SIG-M5 treated with dmso at 0.1 percent for 504 hours (cell line): ENCODE measurements at regions not wholly inside any gene's neighbourhood (a gene's known extent, or its start where the extent isn't known, plus 50 kb on each side); places are given as distances from the start of the nearest gene placed in this dataset.
A peak's percentile ranks its signal among the peaks of the same experiment; 100 is the strongest.

Source experiments
- DNase-seq: peaks from one replicate; lab custom pipeline; 2025; ENCODE audit not compliant: unreplicated experiment; lab: John Stamatoyannopoulos, UW

DNA sequence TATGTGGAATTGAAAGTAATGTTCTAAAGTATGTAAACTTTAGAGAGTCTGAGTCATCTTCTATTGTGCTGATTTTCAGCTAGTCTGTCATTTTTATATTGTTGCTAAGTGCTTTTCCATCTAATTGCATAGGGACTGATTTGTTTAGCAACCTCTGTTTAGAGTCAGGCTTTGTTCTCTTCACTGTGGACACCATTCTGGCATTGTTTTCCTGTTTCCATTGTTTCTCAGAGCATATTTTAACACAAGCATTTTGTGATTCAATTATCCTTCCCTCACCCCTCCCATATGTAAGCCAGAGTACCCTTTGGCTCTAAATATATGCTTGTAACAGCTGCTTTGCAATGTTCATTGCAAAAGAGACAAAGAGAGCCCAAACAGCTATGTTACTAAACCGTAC is 748.4 kb upstream of the PHF14 start:
- peak; percentile 7 for DNase-seq

DNA sequence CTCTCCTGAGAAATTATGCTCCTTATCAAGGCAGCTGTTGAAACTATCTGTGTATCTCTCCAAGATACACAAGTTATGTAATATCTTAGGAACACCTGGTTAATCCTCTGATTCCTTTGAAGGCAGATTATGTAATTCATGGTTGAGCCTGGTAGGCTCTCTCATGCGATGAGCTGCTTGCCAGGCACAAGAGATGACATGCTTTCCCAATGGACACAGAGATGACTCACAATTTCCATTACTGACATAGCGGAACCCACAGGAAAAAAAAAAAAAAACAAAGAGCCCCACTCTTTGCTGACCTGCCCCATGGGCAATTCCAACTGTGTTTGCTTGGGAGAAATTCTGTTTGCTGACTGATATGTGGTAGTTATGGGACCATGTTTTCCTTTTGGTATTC is 736.4 kb upstream of the PHF14 start:
- DNase-seq: no peak

DNA sequence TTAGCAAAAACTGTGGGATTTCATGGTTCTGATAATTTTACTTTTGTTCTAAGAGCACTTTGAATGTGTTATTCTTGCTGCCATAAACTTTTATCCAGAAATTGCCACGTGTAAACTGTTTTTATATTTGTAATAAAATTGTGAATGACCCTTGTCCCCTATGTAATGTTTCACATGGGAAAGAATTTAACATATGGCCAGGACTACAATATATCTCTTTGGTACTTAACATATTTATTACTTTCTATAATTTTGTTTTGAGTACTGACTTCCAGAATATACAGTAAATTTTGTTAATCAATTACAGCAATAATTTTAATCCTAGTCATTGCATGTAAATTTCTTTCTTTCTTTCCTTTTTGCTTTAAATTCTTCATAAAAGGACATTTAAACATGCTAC is 735.0 kb upstream of the PHF14 start:
- no peak for DNase-seq

DNA sequence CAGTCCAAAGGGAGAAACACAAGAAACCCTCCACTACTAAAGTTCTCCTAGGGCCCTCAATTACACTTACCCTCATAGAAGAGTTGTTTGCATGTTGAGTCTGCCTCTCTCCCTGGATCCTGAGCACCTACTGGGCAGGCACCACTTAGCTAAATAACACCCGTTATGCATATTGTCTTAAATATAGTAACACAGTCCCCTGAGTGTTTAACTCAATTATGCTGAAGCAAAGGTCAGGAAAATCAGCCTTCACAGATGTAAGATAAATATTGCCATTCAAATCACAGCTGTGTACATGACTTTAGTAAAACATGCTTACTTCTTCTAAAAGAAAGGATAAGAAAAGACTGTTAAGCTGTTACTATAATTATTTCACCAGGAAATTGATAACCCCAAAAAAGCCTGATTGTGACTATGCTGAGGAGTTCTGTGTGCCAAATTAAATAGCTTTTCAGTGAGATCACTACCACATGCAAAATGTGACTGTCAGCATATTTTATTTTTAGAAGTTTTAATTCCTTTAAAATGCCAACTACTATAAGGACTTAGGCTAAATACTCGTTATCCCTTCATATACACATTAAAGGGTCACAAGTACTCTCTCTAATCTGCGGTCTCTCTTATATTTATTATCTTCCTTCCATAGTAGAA is 733.9 kb upstream of the PHF14 start:
- no peak for DNase-seq

DNA sequence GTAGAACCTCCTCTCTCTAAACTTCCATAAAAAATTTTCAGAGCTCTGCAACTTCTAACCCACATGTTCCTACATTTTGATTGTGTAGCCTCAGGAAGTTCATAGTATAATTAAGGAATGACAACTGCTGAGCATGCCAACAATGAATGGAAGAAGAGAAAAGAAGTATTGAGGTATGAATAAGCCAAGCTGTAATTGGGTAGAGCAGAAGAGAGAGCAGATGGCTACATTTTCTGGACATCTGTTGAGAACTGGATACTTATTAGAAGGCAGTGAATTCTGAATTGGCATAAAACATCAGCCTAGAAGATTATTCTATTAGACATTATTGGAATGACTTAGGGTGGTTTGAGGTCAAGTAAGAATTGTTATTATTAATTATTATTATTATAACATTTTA is 728.3 kb upstream of the PHF14 start:
- no peak for DNase-seq

DNA sequence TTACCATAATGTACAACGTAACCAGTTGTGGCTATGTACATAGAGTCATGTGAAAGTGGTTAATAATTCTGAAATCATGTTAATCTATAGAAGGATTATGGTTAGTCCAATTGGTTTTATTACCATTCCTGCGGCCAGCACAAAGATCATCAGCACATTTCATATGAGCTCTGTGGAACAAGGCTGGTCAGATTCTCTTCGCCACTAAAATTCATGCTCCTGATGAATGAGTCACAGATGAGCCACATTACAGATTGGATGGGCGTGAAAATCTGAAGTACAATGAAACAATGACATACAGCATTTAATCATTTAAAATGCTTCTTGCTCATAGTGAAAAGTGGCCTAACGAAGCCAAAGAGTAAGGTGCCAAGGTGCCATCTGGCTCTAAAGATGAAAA is 716.2 kb upstream of the PHF14 start:
- no peak for DNase-seq

DNA sequence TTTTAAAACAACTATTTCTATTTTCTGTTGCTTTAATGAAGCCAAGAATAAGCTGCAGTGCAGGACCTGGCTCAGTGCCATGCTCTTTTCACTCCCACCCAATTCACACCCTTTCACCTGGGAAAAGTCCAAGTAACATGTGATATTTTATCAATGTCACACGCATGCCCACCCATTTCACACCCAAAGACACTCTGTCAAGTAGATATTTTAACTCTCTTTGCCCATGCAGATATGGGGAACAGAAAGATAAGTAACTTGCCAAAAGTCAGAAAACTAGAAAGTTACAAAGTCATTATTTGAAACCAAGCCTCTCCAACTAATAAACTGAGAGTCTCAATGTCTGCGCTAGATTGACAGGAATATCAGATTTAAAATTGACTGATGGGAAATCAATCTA is 706.7 kb upstream of the PHF14 start:
- DNase-seq: no peak

DNA sequence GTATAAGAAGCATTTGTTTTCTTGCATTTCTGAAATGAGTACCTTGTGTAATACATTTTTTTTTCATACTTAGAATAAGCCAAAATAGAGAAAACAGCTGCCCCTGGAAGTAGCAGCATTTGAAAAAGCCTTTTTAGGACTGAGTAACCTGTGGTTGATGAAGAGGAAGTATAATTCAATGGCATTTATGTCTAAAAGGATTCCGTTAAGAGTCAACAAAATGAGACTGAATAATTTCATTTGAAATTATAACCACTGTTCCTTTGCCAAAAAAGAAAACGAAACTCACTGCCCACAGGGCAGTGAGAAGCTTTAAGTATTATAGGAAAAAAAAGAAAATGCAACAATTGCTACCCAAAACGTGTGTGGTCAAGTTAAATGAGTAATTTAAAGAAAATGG is 705.6 kb upstream of the PHF14 start:
- DNase-seq: no peak

DNA sequence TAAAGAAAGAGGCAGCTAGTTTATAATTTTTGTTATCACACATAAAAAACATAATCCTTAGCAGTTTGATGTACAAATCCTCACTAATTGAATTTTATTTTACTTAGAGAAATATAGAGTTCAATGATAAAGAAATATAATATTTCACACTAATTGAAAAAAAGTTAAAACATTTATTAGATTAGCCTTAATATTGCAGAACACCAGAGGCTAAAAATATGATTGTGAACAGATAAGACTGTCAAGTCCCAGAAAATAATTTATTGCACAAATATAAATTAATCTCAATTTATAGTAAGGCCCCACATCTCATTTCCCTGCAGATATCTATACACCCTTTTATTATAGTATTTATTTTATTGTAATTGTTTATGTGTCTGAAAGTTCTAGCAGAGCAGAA is 690.8 kb upstream of the PHF14 start:
- DNase-seq: no peak

DNA sequence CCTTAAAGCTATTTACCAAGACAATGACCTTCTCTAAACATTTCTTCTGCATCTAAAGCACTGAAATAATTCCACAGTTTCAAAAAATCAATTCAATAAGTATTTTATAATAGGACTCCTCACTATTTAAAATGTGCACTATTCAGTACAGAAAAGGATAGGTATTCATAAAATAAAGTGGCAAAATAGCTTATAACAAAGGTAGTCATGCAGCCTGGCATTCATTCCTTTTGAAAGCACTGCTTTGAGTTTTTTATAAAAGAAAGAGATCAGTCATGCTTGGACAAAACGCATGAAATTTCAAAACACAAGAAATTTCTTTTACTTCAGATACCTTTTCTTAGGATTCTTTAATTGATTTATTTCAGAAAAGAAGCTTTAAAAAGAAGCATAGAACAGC is 689.7 kb upstream of the PHF14 start:
- DNase-seq: no peak

DNA sequence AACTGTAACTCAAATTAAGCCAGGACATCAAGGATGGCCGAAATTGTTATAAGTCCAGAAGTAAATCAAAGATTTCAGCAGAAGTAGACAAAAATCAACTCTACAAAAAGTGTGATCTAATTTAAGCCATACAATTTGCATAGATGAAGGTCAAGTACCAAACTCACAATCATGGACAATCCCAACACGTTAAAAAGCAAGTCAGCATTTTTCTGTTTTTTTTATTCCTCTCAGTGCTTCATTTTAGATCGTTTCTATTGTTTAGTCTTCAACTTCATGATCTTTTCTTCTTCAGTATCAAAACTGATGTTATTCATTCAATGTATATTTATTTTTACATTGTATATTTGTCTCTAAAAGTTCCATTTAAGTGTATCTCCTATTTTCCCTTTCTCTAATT is 674.3 kb upstream of the PHF14 start:
- DNase-seq: no peak

DNA sequence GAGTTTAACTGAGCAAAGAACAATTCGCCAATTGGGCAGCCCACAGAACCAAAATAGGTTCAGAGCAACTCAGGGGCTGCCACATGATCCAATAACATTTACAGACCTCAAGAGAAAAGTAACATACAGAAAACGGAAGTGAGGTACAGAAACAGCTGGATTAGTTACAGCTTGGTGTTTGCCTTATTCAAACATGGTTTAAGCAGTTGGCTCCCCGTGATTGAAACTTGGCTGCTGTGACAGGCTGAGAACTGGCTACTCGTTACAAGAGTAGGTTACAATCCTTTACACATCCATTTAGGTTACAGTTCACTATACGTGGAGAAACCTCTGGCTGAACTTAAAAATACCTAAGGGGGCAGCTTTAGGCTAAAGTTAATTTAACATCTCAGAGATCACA is 673.1 kb upstream of the PHF14 start:
- no peak for DNase-seq

DNA sequence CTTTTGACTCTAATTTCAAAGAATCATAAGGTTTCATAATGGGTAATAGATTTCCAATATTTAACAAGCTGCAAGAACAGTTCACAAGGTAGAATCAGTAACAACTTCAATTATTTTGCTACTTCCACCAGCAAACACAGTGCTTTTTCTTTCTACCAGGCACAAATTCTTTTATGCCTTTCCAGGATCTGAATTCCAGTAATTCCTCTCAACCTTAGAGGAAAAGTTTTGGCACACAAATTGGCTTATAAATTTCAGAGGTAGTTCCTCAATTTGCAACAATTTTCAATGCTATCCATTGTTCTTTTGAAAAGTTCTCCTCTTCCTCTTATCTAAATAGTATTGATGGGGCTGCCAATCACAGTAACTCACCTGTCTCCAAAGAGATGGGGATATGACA is 665.4 kb upstream of the PHF14 start:
- no peak for DNase-seq

DNA sequence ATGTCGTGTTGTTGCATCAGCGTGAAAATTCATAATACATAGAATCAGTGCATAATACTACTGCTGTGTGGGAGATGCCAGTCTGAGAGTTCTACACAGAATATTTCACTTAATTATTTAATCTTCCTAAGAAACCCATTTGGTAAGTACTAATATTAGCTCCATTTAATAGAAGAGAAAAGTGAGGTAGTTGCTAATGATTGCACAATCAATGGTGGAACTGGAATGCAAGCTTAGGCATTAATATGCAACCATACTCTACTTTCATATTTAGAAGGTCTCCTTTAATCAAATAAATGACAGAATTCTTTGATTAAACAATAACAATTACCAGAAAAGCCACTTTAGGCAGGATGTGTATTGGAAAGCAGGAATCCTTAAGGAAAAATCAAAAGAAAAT is 660.7 kb upstream of the PHF14 start:
- DNase-seq: no peak

DNA sequence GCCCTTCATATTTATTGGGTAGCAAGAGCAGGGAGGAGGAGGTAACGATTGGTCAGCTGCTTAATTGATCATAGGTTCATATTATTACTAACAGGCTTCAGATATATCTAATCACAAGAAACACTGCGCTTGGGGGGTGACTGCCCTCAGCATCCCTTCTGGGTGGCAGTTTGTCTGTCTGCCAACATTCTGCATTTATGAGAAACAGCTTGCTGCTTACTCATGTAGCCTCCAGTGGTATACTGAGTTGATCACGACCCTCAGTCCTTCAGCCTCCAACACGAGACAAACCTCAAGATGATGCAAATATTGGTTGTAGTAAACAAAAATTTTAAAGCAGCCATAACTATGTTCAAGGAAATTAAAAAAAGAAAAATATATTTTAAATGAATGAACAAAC is 657.8 kb upstream of the PHF14 start:
- no peak for DNase-seq

DNA sequence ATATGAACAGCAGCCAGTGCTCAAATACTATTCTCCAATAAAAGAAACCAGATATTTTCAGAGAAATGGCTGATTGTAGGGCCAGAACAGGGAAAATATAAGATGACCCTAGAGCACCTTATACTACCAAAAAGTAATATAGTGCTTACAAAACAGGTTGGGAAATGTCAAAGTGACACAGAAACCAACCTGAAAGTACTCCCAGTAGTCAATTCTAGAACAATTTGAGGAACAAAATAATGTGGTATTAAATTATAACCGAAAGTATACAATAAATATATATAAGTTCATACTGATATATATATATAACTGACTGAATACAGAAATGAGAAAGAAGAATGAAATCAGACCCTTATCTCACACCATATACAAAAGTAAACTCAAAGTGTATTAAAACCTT is 657.2 kb upstream of the PHF14 start:
- no peak for DNase-seq

DNA sequence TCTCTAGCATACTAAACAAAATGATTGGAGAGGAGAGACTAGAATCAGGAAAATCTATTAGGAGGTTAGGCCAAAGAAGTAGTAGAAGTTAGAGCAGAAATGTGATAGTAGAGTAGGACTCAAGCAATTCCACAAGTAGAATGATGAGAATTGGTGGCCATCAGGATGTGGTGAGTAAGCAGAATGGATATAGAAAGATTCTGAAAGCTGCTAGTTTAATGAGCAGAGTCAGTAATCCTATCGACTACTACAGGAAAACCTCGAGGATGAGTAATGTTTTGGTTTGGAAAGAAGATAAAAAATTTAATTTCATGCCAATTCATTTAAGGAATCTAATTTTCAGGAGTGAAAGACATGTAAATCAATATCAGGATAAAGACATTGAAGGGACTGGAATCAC is 648.3 kb upstream of the PHF14 start:
- DNase-seq: no peak

DNA sequence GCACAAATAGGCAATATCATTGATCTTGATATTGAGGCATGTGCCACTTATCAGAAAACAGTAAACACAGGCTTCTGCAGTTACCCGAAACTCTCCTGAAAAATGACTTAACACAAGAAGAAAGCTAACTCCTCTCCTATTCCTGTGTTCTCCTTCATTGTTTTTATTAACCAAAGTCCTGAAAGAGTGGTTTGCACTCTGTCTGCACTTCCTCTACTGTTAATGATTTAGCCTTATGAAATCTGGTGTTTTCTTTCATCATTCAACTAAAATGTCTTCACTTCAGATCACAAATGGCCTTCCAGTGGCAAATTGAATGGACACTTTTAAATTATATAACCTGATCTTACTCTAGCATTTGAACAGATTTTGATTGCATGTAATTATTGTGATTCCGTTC is 630.6 kb upstream of the PHF14 start:
- DNase-seq: no peak

DNA sequence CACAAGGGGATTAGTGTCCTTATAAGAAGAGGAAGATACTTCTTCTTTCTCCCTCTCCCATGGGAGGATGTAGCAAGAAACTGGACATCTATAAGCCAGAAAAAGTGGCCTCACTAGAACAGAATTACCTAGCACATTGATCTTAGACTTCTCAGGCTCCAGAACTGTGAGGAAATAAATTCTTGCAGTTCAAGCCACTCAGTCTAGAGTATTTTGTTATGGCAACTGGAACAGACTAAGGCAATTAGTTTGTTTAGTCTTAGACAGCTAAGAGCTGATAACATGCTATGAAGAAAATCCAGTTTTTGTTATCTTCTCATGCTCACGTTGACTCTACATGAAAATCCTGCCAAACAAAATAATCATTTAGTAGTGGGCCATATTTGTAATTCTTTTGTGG is 627.6 kb upstream of the PHF14 start:
- DNase-seq: no peak

DNA sequence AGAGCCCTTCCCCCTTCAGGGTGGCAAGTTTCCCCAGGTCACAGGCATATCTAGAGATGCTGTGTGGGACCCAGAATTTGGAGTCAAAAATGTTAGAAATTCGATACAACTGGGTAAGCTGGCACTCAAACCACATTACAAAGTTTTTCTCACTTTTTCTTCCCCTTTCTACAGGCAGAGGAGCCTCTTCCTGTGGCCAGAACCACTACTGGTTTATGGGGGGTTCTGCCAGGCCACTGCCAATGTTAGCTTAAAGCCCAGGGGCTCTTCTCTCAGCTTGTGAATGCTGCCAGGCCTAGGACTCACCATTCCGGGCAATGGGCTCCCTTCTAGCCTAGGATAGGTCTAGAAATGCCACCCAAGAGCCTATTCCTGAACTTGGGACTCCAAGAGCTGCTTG is 617.9 kb upstream of the PHF14 start:
- DNase-seq: no peak

DNA sequence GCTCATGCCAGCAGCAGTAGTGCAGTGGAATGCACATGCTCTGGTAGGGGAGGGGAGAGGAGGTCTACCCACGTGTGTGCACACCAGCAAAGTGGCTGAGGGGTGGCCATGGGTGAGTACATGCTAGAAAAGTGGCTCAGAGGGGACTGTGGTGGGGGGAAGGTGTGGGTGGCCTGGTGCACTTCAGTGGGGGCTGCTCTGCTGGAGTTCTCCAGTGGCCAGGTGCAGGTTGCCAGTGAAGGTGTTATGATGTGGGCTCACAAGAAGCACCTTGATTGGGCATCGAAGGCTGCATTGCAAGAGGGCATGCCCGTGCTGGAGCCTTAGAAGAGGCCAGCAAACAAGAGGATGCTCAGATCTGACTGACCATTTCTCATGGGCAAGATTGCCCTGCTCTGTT is 613.6 kb upstream of the PHF14 start:
- DNase-seq: no peak

DNA sequence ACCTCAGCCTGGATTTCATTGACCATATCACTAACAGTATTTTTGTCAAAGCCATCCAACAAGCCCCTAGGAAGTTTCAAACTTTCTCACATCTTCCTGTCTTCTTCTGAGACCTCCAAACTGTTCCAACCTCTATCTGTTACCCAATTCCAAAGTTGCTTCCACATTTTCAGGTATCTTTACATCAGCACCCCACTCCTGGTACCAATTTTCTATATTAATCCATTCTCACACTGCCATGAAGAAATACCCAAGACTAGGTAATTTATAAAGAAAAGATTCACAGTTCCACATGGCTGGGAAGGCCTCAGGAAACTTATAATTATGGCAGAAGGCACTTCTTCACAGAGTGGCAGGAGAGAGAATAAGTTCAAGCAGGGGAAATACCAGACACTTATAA is 571.9 kb upstream of the PHF14 start:
- no peak for DNase-seq

DNA sequence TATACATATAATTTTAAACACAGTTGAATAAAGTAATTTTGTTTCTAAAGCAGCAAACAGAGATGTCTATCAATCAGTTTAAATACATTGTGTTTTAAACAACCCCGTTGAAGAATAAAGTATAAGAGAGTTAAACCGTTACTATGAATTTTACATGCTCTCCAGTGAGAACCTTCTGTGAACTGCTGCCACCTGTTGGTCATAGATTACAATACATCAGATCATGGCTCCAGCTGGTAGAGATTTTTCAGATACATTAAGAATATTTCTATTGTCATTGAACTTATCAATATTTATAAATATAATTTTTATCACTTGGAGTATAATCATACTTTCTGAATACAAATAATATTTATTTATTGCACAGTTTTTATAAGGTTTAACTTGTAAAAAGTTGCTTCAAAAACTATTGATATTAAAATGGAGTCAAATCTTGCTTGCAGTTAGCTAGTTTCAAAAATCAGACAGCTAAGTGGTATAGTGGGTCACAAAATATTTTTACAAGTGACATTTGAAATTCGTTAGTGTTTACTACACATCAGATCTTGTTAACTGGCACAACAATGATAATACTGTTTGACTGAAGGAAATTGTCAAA is 561.2 kb upstream of the PHF14 start:
- DNase-seq: peak; percentile 58
